ENCODE measurements at regions not wholly inside any gene's neighbourhood (a gene's known extent, or its start where the extent isn't known, plus 50 kb on each side); places are given as distances from the start of the nearest gene placed in this dataset.

DNA sequence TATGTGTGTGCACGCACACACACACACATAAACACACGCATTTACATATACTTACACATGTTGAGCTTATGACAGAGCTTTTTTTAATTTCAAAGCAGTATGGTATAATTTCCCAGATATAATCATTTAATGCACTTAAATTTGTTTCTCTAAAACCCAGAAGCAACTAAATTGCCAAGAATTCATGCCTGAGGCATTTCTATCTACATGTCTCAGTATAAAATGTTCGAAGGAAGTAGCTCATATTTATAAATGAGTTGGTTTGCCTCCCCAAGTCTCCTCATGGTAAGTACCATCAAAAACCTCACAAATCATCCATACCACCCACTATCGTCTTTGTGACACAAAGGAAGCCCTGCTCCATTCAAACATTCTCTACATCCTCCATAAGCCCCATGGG is 130.6 kb downstream of the RPL22L1 start:
- DNase-seq (ENCODE audit: low read depth, low spot score) (no peak), ATAC-seq (no peak)
- Histone ChIP-seq H3K9me3 (ENCODE audit: control insufficient read depth, insufficient read depth, low read depth, low read length) (no peaks in the 10 kb centered on the region), H3K27me3 (ENCODE audit: control insufficient read depth, insufficient read depth, low read length) (no peaks in the 10 kb centered on the region), H3K27ac (ENCODE audit: low read length) (no peak overlapping the region), H3K36me3 (ENCODE audit: control insufficient read depth, insufficient read depth, low read length) (no peaks in the 10 kb centered on the region), H3K4me3 (ENCODE audit: low read depth in 2 of 2, low read length in 2 of 2) (no peak overlapping the region), H3K4me1 (ENCODE audit: control insufficient read depth, insufficient read depth, low read length) (peaks cover 5% of the 10 kb centered on the region; the same call in 1 of the 2 replicates)
- in situ Hi-C loops (cut with HindIII; ENCODE audit: low pct_unique_long_range_greater_than_20kb, low sequenced_read_pairs): no loop called here
- intact Hi-C loops (cut with micrococcal nuclease; ENCODE audit: unreplicated experiment): no loop called here
- ChIA-PET CTCF (no interaction called here), POLR2A (no interaction called here)
- TF ChIP-seq, protein P1, sequence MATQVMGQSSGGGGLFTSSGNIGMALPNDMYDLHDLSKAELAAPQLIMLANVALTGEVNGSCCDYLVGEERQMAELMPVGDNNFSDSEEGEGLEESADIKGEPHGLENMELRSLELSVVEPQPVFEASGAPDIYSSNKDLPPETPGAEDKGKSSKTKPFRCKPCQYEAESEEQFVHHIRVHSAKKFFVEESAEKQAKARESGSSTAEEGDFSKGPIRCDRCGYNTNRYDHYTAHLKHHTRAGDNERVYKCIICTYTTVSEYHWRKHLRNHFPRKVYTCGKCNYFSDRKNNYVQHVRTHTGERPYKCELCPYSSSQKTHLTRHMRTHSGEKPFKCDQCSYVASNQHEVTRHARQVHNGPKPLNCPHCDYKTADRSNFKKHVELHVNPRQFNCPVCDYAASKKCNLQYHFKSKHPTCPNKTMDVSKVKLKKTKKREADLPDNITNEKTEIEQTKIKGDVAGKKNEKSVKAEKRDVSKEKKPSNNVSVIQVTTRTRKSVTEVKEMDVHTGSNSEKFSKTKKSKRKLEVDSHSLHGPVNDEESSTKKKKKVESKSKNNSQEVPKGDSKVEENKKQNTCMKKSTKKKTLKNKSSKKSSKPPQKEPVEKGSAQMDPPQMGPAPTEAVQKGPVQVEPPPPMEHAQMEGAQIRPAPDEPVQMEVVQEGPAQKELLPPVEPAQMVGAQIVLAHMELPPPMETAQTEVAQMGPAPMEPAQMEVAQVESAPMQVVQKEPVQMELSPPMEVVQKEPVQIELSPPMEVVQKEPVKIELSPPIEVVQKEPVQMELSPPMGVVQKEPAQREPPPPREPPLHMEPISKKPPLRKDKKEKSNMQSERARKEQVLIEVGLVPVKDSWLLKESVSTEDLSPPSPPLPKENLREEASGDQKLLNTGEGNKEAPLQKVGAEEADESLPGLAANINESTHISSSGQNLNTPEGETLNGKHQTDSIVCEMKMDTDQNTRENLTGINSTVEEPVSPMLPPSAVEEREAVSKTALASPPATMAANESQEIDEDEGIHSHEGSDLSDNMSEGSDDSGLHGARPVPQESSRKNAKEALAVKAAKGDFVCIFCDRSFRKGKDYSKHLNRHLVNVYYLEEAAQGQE (IDR thresholded peaks at IDR 0.05; ENCODE audit: insufficient read depth in 1 of 2, low read depth in 2 of 2, low read length in 1 of 2): no peak
- no peak for TF ChIP-seq POLR2AphosphoS5 (IDR thresholded peaks at IDR 0.05; ENCODE audit: low read depth, low read length)
- TF ChIP-seq, protein P2, sequence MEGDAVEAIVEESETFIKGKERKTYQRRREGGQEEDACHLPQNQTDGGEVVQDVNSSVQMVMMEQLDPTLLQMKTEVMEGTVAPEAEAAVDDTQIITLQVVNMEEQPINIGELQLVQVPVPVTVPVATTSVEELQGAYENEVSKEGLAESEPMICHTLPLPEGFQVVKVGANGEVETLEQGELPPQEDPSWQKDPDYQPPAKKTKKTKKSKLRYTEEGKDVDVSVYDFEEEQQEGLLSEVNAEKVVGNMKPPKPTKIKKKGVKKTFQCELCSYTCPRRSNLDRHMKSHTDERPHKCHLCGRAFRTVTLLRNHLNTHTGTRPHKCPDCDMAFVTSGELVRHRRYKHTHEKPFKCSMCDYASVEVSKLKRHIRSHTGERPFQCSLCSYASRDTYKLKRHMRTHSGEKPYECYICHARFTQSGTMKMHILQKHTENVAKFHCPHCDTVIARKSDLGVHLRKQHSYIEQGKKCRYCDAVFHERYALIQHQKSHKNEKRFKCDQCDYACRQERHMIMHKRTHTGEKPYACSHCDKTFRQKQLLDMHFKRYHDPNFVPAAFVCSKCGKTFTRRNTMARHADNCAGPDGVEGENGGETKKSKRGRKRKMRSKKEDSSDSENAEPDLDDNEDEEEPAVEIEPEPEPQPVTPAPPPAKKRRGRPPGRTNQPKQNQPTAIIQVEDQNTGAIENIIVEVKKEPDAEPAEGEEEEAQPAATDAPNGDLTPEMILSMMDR (IDR thresholded peaks at IDR 0.05): no peak
- no TSS peak for BruUV-seq (replicated peaks)

DNA sequence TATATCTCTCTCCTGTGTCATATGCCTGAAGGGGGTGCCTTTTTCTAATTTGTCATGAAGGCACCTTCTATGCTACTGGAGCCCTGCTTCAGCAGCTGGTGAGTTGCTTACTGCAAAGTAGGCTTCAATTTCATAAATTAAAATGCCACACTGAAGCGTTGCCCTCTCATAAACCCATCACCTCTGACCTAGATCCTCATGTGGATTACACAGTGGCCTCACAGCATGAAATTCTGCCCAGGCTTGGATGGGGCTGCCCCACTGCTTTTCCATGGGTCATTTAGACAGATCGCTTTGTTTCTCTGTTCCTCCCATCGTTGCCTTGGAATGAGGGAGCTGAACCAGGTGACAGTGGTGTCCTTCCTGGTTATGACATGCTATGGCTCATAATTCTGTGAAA is 131.2 kb downstream of the RPL22L1 start:
- in situ Hi-C loops (cut with HindIII; ENCODE audit: low pct_unique_long_range_greater_than_20kb, low sequenced_read_pairs): no loop called here
- H3K4me1 ChIP-seq (ENCODE audit: control insufficient read depth, insufficient read depth, low read length): peaks cover 5% of the 10 kb centered on the region; the same call in 1 of the 2 replicates
- intact Hi-C loops (cut with micrococcal nuclease; ENCODE audit: unreplicated experiment): no loop called here

More for the DNA sequence above, 131.2 kb downstream of the RPL22L1 start:
- Histone ChIP-seq H3K4me3 (ENCODE audit: low read depth in 2 of 2, low read length in 2 of 2) (no peak overlapping the region), H3K9me3 (ENCODE audit: control insufficient read depth, insufficient read depth, low read depth, low read length) (no peaks in the 10 kb centered on the region), H3K27ac (ENCODE audit: low read length) (no peak overlapping the region; the same call in 1 of the 2 replicates), H3K36me3 (ENCODE audit: control insufficient read depth, insufficient read depth, low read length) (no peaks in the 10 kb centered on the region), H3K27me3 (ENCODE audit: control insufficient read depth, insufficient read depth, low read length) (no peaks in the 10 kb centered on the region)
- DNase-seq (ENCODE audit: low read depth, low spot score): no peak
- ChIA-PET POLR2A (no interaction called here), CTCF (interaction anchor here (0.6 kb wide), 1 partner anchor 312 kb away, joined by 3 read pairs; no protein-coding TSS in a partner anchor)
- no TSS peak for BruUV-seq (replicated peaks)
- TF ChIP-seq, protein P2 (IDR thresholded peaks at IDR 0.05): no peak
- no peak for TF ChIP-seq TCF7L2 (IDR thresholded peaks at IDR 0.05; ENCODE audit: low read depth, low read length)
- TF ChIP-seq, protein P1 (IDR thresholded peaks at IDR 0.05; ENCODE audit: insufficient read depth in 1 of 2, low read depth in 2 of 2, low read length in 1 of 2): no peak
- ATAC-seq: no peak

Measured in Panc1 (cell line).